SU-DHL-6 (cell line): ENCODE measurements at regions not wholly inside any gene's neighbourhood (a gene's known extent, or its start where the extent isn't known, plus 50 kb on each side); places are given as distances from the start of the nearest gene placed in this dataset.

Source experiments
- H2AFZ ChIP-seq: fragments of 200-600 bp; sonication (generic); 2 replicates; pipeline ENCODE4 v1.6.1; 2014; ENCODE audit warnings: low read depth, mild to moderate bottlenecking, moderate library complexity, mixed read lengths, antibody characterized with exemption, low read length; ENCODE audit not compliant: severe bottlenecking
- H3F3A ChIP-seq: fragments of 200-600 bp; shearing (Covaris generic); 2 replicates; pipeline ENCODE4 v1.6.0; 2016; ENCODE audit warnings: antibody characterized with exemption, mild to moderate bottlenecking; ENCODE audit not compliant: insufficient read depth
- H3K27ac ChIP-seq: fragments of 200-600 bp; sonication (generic); 2 replicates; pipeline ENCODE4 v1.5.1; 2016; ENCODE audit warnings: low read depth, mild to moderate bottlenecking, low read length, moderate library complexity, mixed read lengths
- H3K27me3 ChIP-seq: fragments of 200-600 bp; sonication (generic), shearing (Covaris generic); 2 replicates; pipeline ENCODE4 v1.6.0; 2014; ENCODE audit warnings: mild to moderate bottlenecking, low read length
- H3K36me3 ChIP-seq: fragments of 200-600 bp; sonication (generic); 2 replicates; pipeline ENCODE4 v1.6.1; 2014; ENCODE audit warnings: mild to moderate bottlenecking, low read length, mixed read lengths
- H3K4me2 ChIP-seq: fragments of 300-600, 200-600 bp; shearing (Covaris generic), sonication (generic); 2 replicates; pipeline ENCODE4 v1.6.0; 2014; ENCODE audit warnings: low read length, low read depth, mild to moderate bottlenecking; ENCODE audit not compliant: poor library complexity, severe bottlenecking
- H3K4me3 ChIP-seq: fragments of 200-600 bp; sonication (generic); 2 replicates; pipeline ENCODE4 v1.5.1; 2014; ENCODE audit warnings: antibody characterized with exemption, low read length, mild to moderate bottlenecking, mixed read lengths; ENCODE audit not compliant: insufficient read depth, poor library complexity, severe bottlenecking
- H3K79me2 ChIP-seq: fragments of 200-600 bp; sonication (generic); 2 replicates; pipeline ENCODE4 v1.6.1; 2014; ENCODE audit warnings: mild to moderate bottlenecking, low read length, moderate library complexity; ENCODE audit not compliant: insufficient read depth
- H3K9ac ChIP-seq: fragments of 200-600 bp; sonication (generic); 2 replicates; pipeline ENCODE4 v1.7.0; 2014; ENCODE audit warnings: mild to moderate bottlenecking, low read length
- H3K9me2 ChIP-seq: fragments of 200-600 bp; sonication (generic); replicated peaks from 2 replicates; pipeline ENCODE4 v1.6.1; 2014; ENCODE audit warnings: low read length; ENCODE audit not compliant: insufficient read depth
- H3K9me3 ChIP-seq: fragments of 200-600 bp; sonication (generic); 2 replicates; pipeline ENCODE4 v1.6.1; 2014; ENCODE audit warnings: low read length, mixed read lengths; ENCODE audit not compliant: insufficient read depth
- H4K20me1 ChIP-seq: fragments of 200-600 bp; sonication (generic); 2 replicates; pipeline ENCODE4 v1.6.1; 2014; ENCODE audit warnings: low read depth, mild to moderate bottlenecking, antibody characterized with exemption, low read length, moderate library complexity, mixed read lengths
- CTCF ChIP-seq: fragments of 200-600 bp; sonication (generic); IDR thresholded peaks from one replicate; pipeline ENCODE4 v1.5.1; 2017; ENCODE audit warnings: antibody characterized with exemption, mild to moderate bottlenecking, low read length, moderate library complexity; ENCODE audit not compliant: insufficient read depth, poor library complexity, severe bottlenecking
- EZH2phosphoT487 ChIP-seq: fragments of 200-600 bp; sonication (generic), shearing (Covaris generic); conservative IDR thresholded peaks from 2 replicates; pipeline ENCODE4 v1.6.1; 2018; ENCODE audit warnings: mild to moderate bottlenecking, antibody characterized with exemption, low read length, moderate library complexity, mixed read lengths

GRCh38 chr13:31880851-31881494 lies 141.6 kb downstream of the RXFP2 start:
- Histone ChIP-seq H3K4me3 (no peak overlapping the region), H3F3A (no peaks in the 10 kb centered on the region), H3K36me3 (no peaks in the 10 kb centered on the region), H3K27me3 (no peaks in the 10 kb centered on the region), H3K9ac (no peak overlapping the region), H3K27ac (no peak overlapping the region), H3K9me3 (no peaks in the 10 kb centered on the region), H3K4me2 (no peak overlapping the region), H4K20me1 (no peaks in the 10 kb centered on the region), H3K79me2 (no peaks in the 10 kb centered on the region), H3K9me2 (no peaks in the 10 kb centered on the region), H2AFZ (no peak overlapping the region)
- TF ChIP-seq EZH2phosphoT487 (no peak), CTCF (no peak)

GRCh38 chr13:31881495-31881882 lies 142.2 kb downstream of the RXFP2 start:
- Histone ChIP-seq H3K27ac (no peak overlapping the region), H3K27me3 (no peaks in the 10 kb centered on the region), H3K4me3 (no peak overlapping the region), H3K4me2 (no peak overlapping the region), H2AFZ (no peak overlapping the region), H3K9me3 (no peaks in the 10 kb centered on the region), H3K36me3 (no peaks in the 10 kb centered on the region), H3F3A (no peaks in the 10 kb centered on the region), H3K9ac (no peak overlapping the region), H4K20me1 (no peaks in the 10 kb centered on the region), H3K79me2 (no peaks in the 10 kb centered on the region), H3K9me2 (no peaks in the 10 kb centered on the region)
- TF ChIP-seq CTCF (no peak), EZH2phosphoT487 (no peak)

GRCh38 chr13:31882794-31883193 lies 143.5 kb downstream of the RXFP2 start:
- Histone ChIP-seq H3K27ac (no peak overlapping the region), H3K4me2 (no peak overlapping the region), H3F3A (no peaks in the 10 kb centered on the region), H3K9ac (no peak overlapping the region), H3K9me3 (no peaks in the 10 kb centered on the region), H2AFZ (no peak overlapping the region), H3K4me3 (no peak overlapping the region), H3K79me2 (no peaks in the 10 kb centered on the region), H3K36me3 (no peaks in the 10 kb centered on the region), H3K27me3 (no peaks in the 10 kb centered on the region), H4K20me1 (no peaks in the 10 kb centered on the region), H3K9me2 (no peaks in the 10 kb centered on the region)
- TF ChIP-seq CTCF: no peak
- no peak for TF ChIP-seq EZH2phosphoT487
